PC-3 (cell line): ENCODE measurements at regions not wholly inside any gene's neighbourhood (a gene's known extent, or its start where the extent isn't known, plus 50 kb on each side); places are given as distances from the start of the nearest gene placed in this dataset.

Experiments used
- EZH2 ChIP-seq: fragments of 300-600 bp; sonication (generic); IDR thresholded peaks from one replicate; pipeline ENCODE4 v1.6.1; 2017; ENCODE audit warnings: antibody characterized with exemption, mild to moderate bottlenecking, low read length; ENCODE audit not compliant: unreplicated experiment
- TF ChIP-seq, protein P1 (sequence below): fragments of 300-600 bp; sonication (generic); conservative IDR thresholded peaks from 2 replicates; pipeline ENCODE4 v1.5.1; 2017; ENCODE audit warnings: antibody characterized with exemption, low read depth, mild to moderate bottlenecking, low read length

DNA sequence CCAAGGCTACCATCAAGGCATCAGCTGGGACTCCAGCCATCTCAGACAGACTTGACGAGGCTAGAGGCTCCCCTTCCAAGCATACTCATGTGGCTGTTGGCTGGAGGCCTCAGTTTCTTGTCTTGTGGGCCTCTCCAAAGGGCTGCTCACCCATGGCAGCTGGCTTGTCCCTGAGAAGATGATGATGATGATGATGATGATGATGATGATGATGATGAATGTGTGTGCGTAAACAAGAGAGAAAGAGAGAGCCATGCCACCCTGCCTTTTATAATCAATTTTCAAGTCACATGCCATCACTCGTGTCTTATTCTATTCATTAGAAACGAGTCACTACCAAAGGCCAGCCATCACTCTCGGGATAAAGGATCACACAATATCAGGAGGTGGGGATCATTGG, 60.5 kb upstream of the ADGRG2 start:
- no peak for TF ChIP-seq EZH2
- TF ChIP-seq, protein P1, sequence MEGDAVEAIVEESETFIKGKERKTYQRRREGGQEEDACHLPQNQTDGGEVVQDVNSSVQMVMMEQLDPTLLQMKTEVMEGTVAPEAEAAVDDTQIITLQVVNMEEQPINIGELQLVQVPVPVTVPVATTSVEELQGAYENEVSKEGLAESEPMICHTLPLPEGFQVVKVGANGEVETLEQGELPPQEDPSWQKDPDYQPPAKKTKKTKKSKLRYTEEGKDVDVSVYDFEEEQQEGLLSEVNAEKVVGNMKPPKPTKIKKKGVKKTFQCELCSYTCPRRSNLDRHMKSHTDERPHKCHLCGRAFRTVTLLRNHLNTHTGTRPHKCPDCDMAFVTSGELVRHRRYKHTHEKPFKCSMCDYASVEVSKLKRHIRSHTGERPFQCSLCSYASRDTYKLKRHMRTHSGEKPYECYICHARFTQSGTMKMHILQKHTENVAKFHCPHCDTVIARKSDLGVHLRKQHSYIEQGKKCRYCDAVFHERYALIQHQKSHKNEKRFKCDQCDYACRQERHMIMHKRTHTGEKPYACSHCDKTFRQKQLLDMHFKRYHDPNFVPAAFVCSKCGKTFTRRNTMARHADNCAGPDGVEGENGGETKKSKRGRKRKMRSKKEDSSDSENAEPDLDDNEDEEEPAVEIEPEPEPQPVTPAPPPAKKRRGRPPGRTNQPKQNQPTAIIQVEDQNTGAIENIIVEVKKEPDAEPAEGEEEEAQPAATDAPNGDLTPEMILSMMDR, result no peak
